ENCODE measurements at regions not wholly inside any gene's neighbourhood (a gene's known extent, or its start where the extent isn't known, plus 50 kb on each side); places are given as distances from the start of the nearest gene placed in this dataset.

- H3K9me3 ChIP-seq = no peaks in the 10 kb centered on the region
- H3K4me3 ChIP-seq = no peak overlapping the region
- 87 to 90% (median 88%) methylated on average over 4 of the region's 4 CpGs for WGBS, 3 donors
- no peak for TF ChIP-seq EP300 (IDR thresholded peaks at IDR 0.05)
- TF ChIP-seq POLR2A (IDR thresholded peaks at IDR 0.05) = no peak
- TF ChIP-seq, protein P1, sequence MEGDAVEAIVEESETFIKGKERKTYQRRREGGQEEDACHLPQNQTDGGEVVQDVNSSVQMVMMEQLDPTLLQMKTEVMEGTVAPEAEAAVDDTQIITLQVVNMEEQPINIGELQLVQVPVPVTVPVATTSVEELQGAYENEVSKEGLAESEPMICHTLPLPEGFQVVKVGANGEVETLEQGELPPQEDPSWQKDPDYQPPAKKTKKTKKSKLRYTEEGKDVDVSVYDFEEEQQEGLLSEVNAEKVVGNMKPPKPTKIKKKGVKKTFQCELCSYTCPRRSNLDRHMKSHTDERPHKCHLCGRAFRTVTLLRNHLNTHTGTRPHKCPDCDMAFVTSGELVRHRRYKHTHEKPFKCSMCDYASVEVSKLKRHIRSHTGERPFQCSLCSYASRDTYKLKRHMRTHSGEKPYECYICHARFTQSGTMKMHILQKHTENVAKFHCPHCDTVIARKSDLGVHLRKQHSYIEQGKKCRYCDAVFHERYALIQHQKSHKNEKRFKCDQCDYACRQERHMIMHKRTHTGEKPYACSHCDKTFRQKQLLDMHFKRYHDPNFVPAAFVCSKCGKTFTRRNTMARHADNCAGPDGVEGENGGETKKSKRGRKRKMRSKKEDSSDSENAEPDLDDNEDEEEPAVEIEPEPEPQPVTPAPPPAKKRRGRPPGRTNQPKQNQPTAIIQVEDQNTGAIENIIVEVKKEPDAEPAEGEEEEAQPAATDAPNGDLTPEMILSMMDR (IDR thresholded peaks at IDR 0.05) = no peak
- no peaks in the 10 kb centered on the region for H3K4me1 ChIP-seq (ENCODE audit: insufficient read depth)
- no peak for DNase-seq
- intact Hi-C loops (cut with DNase I) = no loop called here
- no peaks in the 10 kb centered on the region for H3K36me3 ChIP-seq
- no peaks in the 10 kb centered on the region for H3K27me3 ChIP-seq
- H3K27ac ChIP-seq = no peak overlapping the region
Observed at GRCh38 chr1:218548764-218549163, 203.6 kb downstream of the TGFB2 start.

DNA sequence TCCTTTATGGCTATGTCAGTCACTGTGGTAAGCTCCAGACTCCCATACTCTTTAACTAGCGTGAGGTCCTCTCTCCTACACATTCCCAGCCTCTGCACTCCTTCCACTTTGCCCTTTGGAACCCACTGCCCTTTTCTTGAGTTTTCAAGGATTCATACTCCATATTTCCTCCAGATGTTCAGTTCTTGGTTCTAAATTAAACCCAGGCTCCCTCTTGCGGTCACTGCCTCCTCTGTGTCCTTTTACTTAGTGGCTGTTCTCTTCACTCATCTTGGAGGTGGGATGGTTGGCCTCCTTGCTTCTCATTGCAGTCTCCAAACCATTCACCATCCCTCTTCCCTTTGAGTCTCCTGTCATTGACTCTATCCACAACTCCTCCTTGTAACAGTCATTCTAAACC lies 208.1 kb downstream of the TGFB2 start:
- WGBS, 3 donors = 89 to 90% (median 89%) methylated on average over 2 of the region's 2 CpGs
- TF ChIP-seq POLR2A (IDR thresholded peaks at IDR 0.05) = no peak
- no peak for TF ChIP-seq EP300 (IDR thresholded peaks at IDR 0.05)
- TF ChIP-seq, protein P1 (IDR thresholded peaks at IDR 0.05) = no peak
- Histone ChIP-seq H3K36me3 (no peaks in the 10 kb centered on the region), H3K4me1 (ENCODE audit: insufficient read depth) (peaks cover 2% of the 10 kb centered on the region), H3K9me3 (no peaks in the 10 kb centered on the region), H3K27ac (no peak overlapping the region), H3K27me3 (no peaks in the 10 kb centered on the region), H3K4me3 (no peak overlapping the region)
- DNase-seq = no peak
- intact Hi-C loops (cut with DNase I) = no loop called here

DNA sequence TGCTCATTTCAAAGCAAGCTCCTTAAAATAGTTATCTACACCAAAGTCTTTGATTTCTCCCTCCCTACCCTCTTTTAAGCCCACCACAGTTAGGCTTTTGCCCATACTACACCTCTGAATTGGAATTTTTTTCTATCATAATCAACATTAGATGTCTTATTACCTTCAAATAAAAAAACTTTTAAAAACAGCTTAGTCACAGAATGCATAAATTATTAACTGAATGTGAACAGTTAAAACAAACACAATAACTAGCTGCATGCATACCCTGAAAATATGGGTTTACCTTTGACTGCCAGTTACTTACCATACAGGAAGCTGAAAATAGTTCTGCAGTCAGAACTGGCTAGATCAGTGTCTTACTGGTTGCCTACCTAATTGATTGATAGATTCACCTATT lies 210.9 kb downstream of the TGFB2 start:
- H3K4me1 ChIP-seq (ENCODE audit: insufficient read depth) = peaks cover 2% of the 10 kb centered on the region
- DNase-seq = no peak
- no peak overlapping the region for H3K27ac ChIP-seq
- no peaks in the 10 kb centered on the region for H3K9me3 ChIP-seq
- H3K4me3 ChIP-seq = no peak overlapping the region
- TF ChIP-seq POLR2A (IDR thresholded peaks at IDR 0.05) (no peak), EP300 (IDR thresholded peaks at IDR 0.05) (no peak)
- TF ChIP-seq, protein P1 (IDR thresholded peaks at IDR 0.05) = no peak
- H3K27me3 ChIP-seq = no peaks in the 10 kb centered on the region
- no peaks in the 10 kb centered on the region for H3K36me3 ChIP-seq
- intact Hi-C loops (cut with DNase I) = no loop called here

GRCh38 chr1:218557731-218558130 lies 212.6 kb downstream of the TGFB2 start:
- H3K27me3 ChIP-seq = no peaks in the 10 kb centered on the region
- H3K9me3 ChIP-seq = no peaks in the 10 kb centered on the region
- no peak overlapping the region for H3K4me3 ChIP-seq
- no peaks in the 10 kb centered on the region for H3K36me3 ChIP-seq
- 38 to 44% (median 44%) methylated on average over 6 of the region's 6 CpGs for WGBS, 3 donors
- TF ChIP-seq, protein P1 (IDR thresholded peaks at IDR 0.05) = no peak
- no peak overlapping the region for H3K27ac ChIP-seq
- DNase-seq = peak; percentile 12 to 39 (median 21)
- peaks cover 2% of the 10 kb centered on the region for H3K4me1 ChIP-seq (ENCODE audit: insufficient read depth)
- intact Hi-C loops (cut with DNase I) = no loop called here

All from ovary (tissue), 7 donors.